HEK293 (cell line): ENCODE measurements at regions not wholly inside any gene's neighbourhood (a gene's known extent, or its start where the extent isn't known, plus 50 kb on each side); places are given as distances from the start of the nearest gene placed in this dataset.

Source experiments
- CTCF ChIA-PET: fragments of 350-600 bp; formaldehyde crosslinking; extraction: SDS; loops from one replicate; lab custom pipeline; 2021; ENCODE audit warnings: antibody characterized with exemption; lab: Yijun Ruan, JAX
- POLR2A ChIA-PET: fragments of 300-600 bp; formaldehyde crosslinking; extraction: SDS; loops from one replicate; lab custom pipeline; 2020; ENCODE audit warnings: antibody characterized with exemption, inconsistent platforms; lab: Yijun Ruan, JAX
- H3K27ac ChIP-seq: fragments of 200-500 bp; sonication (Bioruptor generic); 2 replicates; pipeline ENCODE4 v1.5.1; 2014; ENCODE audit warnings: low read depth, low read length, control low read depth, inconsistent platforms; ENCODE audit errors: extremely low read depth
- H3K36me3 ChIP-seq, 2 experiments: fragments of 200-500 bp in 1 of 2; sonication (Bioruptor generic) in 1 of 2; 1 replicate in 1 of 2; 2 replicates in 1 of 2; pipeline ENCODE4 v1.5.1; 2014 to 2017; ENCODE audit warnings: inconsistent platforms in 2 of 2, low read length in 2 of 2; ENCODE audit not compliant: control insufficient read depth in 2 of 2, insufficient read depth in 1 of 2
- H3K4me1 ChIP-seq: fragments of 200-500 bp; sonication (Bioruptor generic); 2 replicates; pipeline ENCODE4 v1.5.1; 2014; ENCODE audit warnings: mild to moderate bottlenecking, low read length, inconsistent platforms; ENCODE audit not compliant: control insufficient read depth, insufficient read depth
- H3K4me3 ChIP-seq: 2 replicates; pipeline ENCODE4 v1.5.1; 2011; ENCODE audit warnings: low read depth, mild to moderate bottlenecking, control low read depth, low read length, moderate library complexity
- H3K9me3 ChIP-seq: fragments of 200-500 bp; sonication (Bioruptor generic); 2 replicates; pipeline ENCODE4 v1.5.1; 2014; ENCODE audit warnings: low read depth, low read length, inconsistent platforms; ENCODE audit not compliant: control insufficient read depth, insufficient read depth
- PRDM1 ChIP-seq: fragments of 450-650 bp; formaldehyde crosslinking; IDR thresholded peaks from 2 replicates; pipeline ENCODE4; 2016; ENCODE audit warnings: missing biosample characterization, missing genetic modification characterization
- REPIN1 ChIP-seq: fragments of 450-650 bp; formaldehyde crosslinking; IDR thresholded peaks from 2 replicates; pipeline ENCODE4 v1.5.1; 2017; ENCODE audit warnings: missing biosample characterization, missing genetic modification characterization, low read depth
- TRIM28 ChIP-seq: IDR thresholded peaks from 2 replicates; pipeline ENCODE4 v1.6.1; 2011; ENCODE audit warnings: low read length, control low read depth, borderline replicate concordance
- TSHZ1 ChIP-seq: fragments of 450-650 bp; formaldehyde crosslinking; IDR thresholded peaks from 2 replicates; pipeline ENCODE4 v1.5.1; 2016; ENCODE audit warnings: missing biosample characterization, missing genetic modification characterization, borderline replicate concordance
- ZBTB26 ChIP-seq: fragments of 450-650 bp; formaldehyde crosslinking; optimal IDR thresholded peaks from 2 replicates; pipeline ENCODE3; 2016; ENCODE audit warnings: missing biosample characterization, mild to moderate bottlenecking, missing genetic modification characterization
- ZBTB6 ChIP-seq: fragments of 450-650 bp; formaldehyde crosslinking; IDR thresholded peaks from 2 replicates; pipeline ENCODE4 v1.5.1; 2017; ENCODE audit warnings: missing biosample characterization, missing genetic modification characterization
- ZNF112 ChIP-seq: fragments of 450-650 bp; formaldehyde crosslinking; IDR thresholded peaks from 2 replicates; pipeline ENCODE4 v1.5.0; 2017; ENCODE audit warnings: missing biosample characterization, missing genetic modification characterization
- ZNF24 ChIP-seq: fragments of 450-650 bp; formaldehyde crosslinking; IDR thresholded peaks from 2 replicates; pipeline ENCODE4 v1.5.1; 2016; ENCODE audit warnings: missing biosample characterization, missing genetic modification characterization
- ZNF274 ChIP-seq, 2 experiments: fragments of 200-500 bp in 1 of 2; fragments of 450-650 bp in 1 of 2; sonication (Bioruptor generic) in 1 of 2; formaldehyde crosslinking in 1 of 2; IDR thresholded peaks; 2 replicates each; pipeline versions ENCODE4 v1.5.1 to v1.6.1; 2014 to 2016; ENCODE audit warnings: borderline replicate concordance in 1 of 2, inconsistent platforms in 1 of 2, low read length in 1 of 2, missing biosample characterization in 1 of 2, missing genetic modification characterization in 1 of 2
- ZNF292 ChIP-seq: fragments of 450-650 bp; formaldehyde crosslinking; IDR thresholded peaks from 2 replicates; pipeline ENCODE4 v1.5.1; 2016; ENCODE audit warnings: low read depth, missing biosample characterization, missing genetic modification characterization, borderline replicate concordance
- ZNF513 ChIP-seq: fragments of 450-650 bp; IDR thresholded peaks from 2 replicates; pipeline ENCODE4 v1.5.1; 2018; ENCODE audit warnings: missing biosample characterization, missing genetic modification characterization
- ZNF555 ChIP-seq: fragments of 450-650 bp; formaldehyde crosslinking; conservative IDR thresholded peaks from 2 replicates; pipeline ENCODE4 v1.5.1; 2017; ENCODE audit warnings: missing biosample characterization, mild to moderate bottlenecking, missing genetic modification characterization, inconsistent platforms
- ZNF561 ChIP-seq: fragments of 450-650 bp; IDR thresholded peaks from 2 replicates; pipeline ENCODE4 v1.5.1; 2018; ENCODE audit warnings: missing biosample characterization, missing genetic modification characterization, borderline replicate concordance
- ZNF580 ChIP-seq: fragments of 450-650 bp; formaldehyde crosslinking; IDR thresholded peaks from 2 replicates; pipeline ENCODE4 v1.5.1; 2016; ENCODE audit warnings: missing biosample characterization, missing genetic modification characterization
- ZNF664 ChIP-seq: fragments of 450-650 bp; formaldehyde crosslinking; IDR thresholded peaks from 2 replicates; pipeline ENCODE4 v1.5.1; 2016; ENCODE audit warnings: missing biosample characterization, missing genetic modification characterization
- ZNF76 ChIP-seq: fragments of 450-650 bp; formaldehyde crosslinking; IDR thresholded peaks from 2 replicates; pipeline ENCODE4; 2016; ENCODE audit warnings: low read depth, missing biosample characterization, missing genetic modification characterization, borderline replicate concordance
- ZSCAN4 ChIP-seq: fragments of 450-650 bp; formaldehyde crosslinking; IDR thresholded peaks from 2 replicates; pipeline ENCODE4 v1.5.1; 2017; ENCODE audit warnings: missing biosample characterization, missing genetic modification characterization

GRCh38 chr5:159783726-159784247 lies 132.5 kb upstream of the ADRA1B start:
- ChIA-PET CTCF (interaction anchor here (0.6 to 0.9 kb wide), 2 partner anchors 8 to 209 kb away, joined by 3 read pairs; no protein-coding TSS in a partner anchor), POLR2A (no interaction called here)
- Histone ChIP-seq H3K36me3 (no peaks in the 10 kb centered on the region), H3K9me3 (no peaks in the 10 kb centered on the region), H3K4me3 (no peak overlapping the region), H3K4me1 (no peaks in the 10 kb centered on the region), H3K27ac (no peak overlapping the region)
- TF ChIP-seq ZBTB6 (tag by site-specific recombination): no peak
- TF ChIP-seq ZNF513 (tag by site-specific recombination): no peak
- TF ChIP-seq ZNF274 (IDR thresholded peaks at IDR 0.05; ENCODE audit: low read length): no peak
- no peak for TF ChIP-seq ZNF274 (tag by site-specific recombination; IDR thresholded peaks at IDR 0.05; ENCODE audit: borderline replicate concordance)

GRCh38 chr5:159784993-159785392 lies 131.3 kb upstream of the ADRA1B start:
- no peak overlapping the region for H3K27ac ChIP-seq
- TF ChIP-seq PRDM1 (tag by site-specific recombination): no peak
- no peaks in the 10 kb centered on the region for H3K9me3 ChIP-seq
- no peaks in the 10 kb centered on the region for H3K4me1 ChIP-seq
- no peaks in the 10 kb centered on the region for H3K36me3 ChIP-seq
- ChIA-PET CTCF (interaction anchor here (0.6 to 0.9 kb wide), 2 partner anchors 9 to 467 kb away, joined by 3 read pairs; no protein-coding TSS in a partner anchor), POLR2A (no interaction called here)
- H3K4me3 ChIP-seq: no peak overlapping the region

GRCh38 chr5:159785656-159786055 lies 130.6 kb upstream of the ADRA1B start:
- ChIA-PET POLR2A (no interaction called here), CTCF (interaction anchor here (0.6 to 0.7 kb wide), 2 partner anchors 95 to 467 kb away, joined by 3 to 4 read pairs; no protein-coding TSS in a partner anchor)
- no peaks in the 10 kb centered on the region for H3K9me3 ChIP-seq
- H3K36me3 ChIP-seq: no peaks in the 10 kb centered on the region
- H3K27ac ChIP-seq: no peak overlapping the region
- H3K4me1 ChIP-seq: no peaks in the 10 kb centered on the region
- no peak overlapping the region for H3K4me3 ChIP-seq
- TF ChIP-seq ZNF292 (no peak), ZNF24 (tag by site-specific recombination) (no peak), REPIN1 (tag by site-specific recombination) (no peak), ZNF561 (no peak), ZNF555 (tag by site-specific recombination) (no peak), ZNF580 (tag by site-specific recombination) (no peak), ZNF76 (no peak), ZNF664 (no peak), ZBTB26 (tag by site-specific recombination) (no peak), ZNF112 (tag by site-specific recombination) (no peak), TSHZ1 (tag by site-specific recombination) (no peak), ZSCAN4 (tag by site-specific recombination) (no peak), TRIM28 (no peak)
